ENCODE measurements at regions not wholly inside any gene's neighbourhood (a gene's known extent, or its start where the extent isn't known, plus 50 kb on each side); places are given as distances from the start of the nearest gene placed in this dataset.
"Not testable (repeated sequence)": the region's sequence is repeated elsewhere in the genome, so short reads cannot be mapped to it uniquely, and the experiment has no call there.

- no peak for DNase-seq
Measured at GRCh38 chr21:25215698-25216384, 391.4 kb downstream of the MRPL39 start.

GRCh38 chr21:25214676-25215075 is 392.6 kb downstream of the MRPL39 start:
- no peak for DNase-seq

GRCh38 chr21:25199944-25200343 is 407.3 kb downstream of the MRPL39 start:
- no peak for DNase-seq

GRCh38 chr21:25191141-25191540 is 416.1 kb downstream of the MRPL39 start:
- DNase-seq, result no peak

GRCh38 chr21:25189497-25189896 is 417.8 kb downstream of the MRPL39 start:
- no peak for DNase-seq

- no peak for DNase-seq
Measured at GRCh38 chr21:25188677-25189079, 418.6 kb downstream of the MRPL39 start.

GRCh38 chr21:25186273-25186672 is 421.0 kb downstream of the MRPL39 start:
- no peak for DNase-seq

GRCh38 chr21:25183577-25183976 is 423.7 kb downstream of the MRPL39 start:
- DNase-seq, result no peak

GRCh38 chr21:25181690-25182089 is 425.6 kb downstream of the MRPL39 start:
- not testable (repeated sequence) for DNase-seq

- no peak for DNase-seq
Measured at GRCh38 chr21:25179116-25179515, 428.2 kb downstream of the MRPL39 start.

- DNase-seq, result peak; percentile 1
Measured at GRCh38 chr21:25176637-25177412, 430.5 kb downstream of the MRPL39 start.

- DNase-seq, result no peak
Measured at GRCh38 chr21:25175938-25176337, 431.3 kb downstream of the MRPL39 start.

- peak; percentile 31 for DNase-seq
Measured at GRCh38 chr21:25171438-25171837, 435.8 kb downstream of the MRPL39 start.

- DNase-seq, result no peak
Measured at GRCh38 chr21:25170681-25171080, 436.6 kb downstream of the MRPL39 start.

- no peak for DNase-seq
Measured at GRCh38 chr21:25169370-25169769, 437.9 kb downstream of the MRPL39 start.

GRCh38 chr21:25166904-25167303 is 440.4 kb downstream of the MRPL39 start:
- DNase-seq, result not testable (repeated sequence)

GRCh38 chr21:25161571-25161970 is 445.7 kb downstream of the MRPL39 start:
- DNase-seq, result no peak

- not testable (repeated sequence) for DNase-seq
Measured at GRCh38 chr21:25155020-25155419, 452.3 kb downstream of the MRPL39 start.

GRCh38 chr21:25149022-25149421 is 458.3 kb downstream of the MRPL39 start:
- DNase-seq, result no peak

GRCh38 chr21:25139414-25139813 is 467.9 kb downstream of the MRPL39 start:
- no peak for DNase-seq

GRCh38 chr21:25133939-25134338 is 473.3 kb downstream of the MRPL39 start:
- DNase-seq, result no peak

- no peak for DNase-seq
Measured at GRCh38 chr21:25127811-25128210, 479.5 kb downstream of the MRPL39 start.

GRCh38 chr21:25127007-25127406 is 480.3 kb downstream of the MRPL39 start:
- no peak for DNase-seq

- no peak for DNase-seq
Measured at GRCh38 chr21:25126564-25126963, 480.7 kb downstream of the MRPL39 start.
